SKM-1 treated with dmso at 0.1 percent for 144 hours (cell line): ENCODE measurements at regions not wholly inside any gene's neighbourhood (a gene's known extent, or its start where the extent isn't known, plus 50 kb on each side); places are given as distances from the start of the nearest gene placed in this dataset.
"Not testable (repeated sequence)": the region's sequence is repeated elsewhere in the genome, so short reads cannot be mapped to it uniquely, and the experiment has no call there.

Source experiments
- DNase-seq: peaks from one replicate; lab custom pipeline; 2025; ENCODE audit not compliant: unreplicated experiment; lab: John Stamatoyannopoulos, UW

GRCh38 chr3:20307383-20307782, 121.4 kb upstream of the SGO1 start:
- peak; percentile 48 for DNase-seq

GRCh38 chr3:20305647-20306046, 119.6 kb upstream of the SGO1 start:
- DNase-seq = no peak

- DNase-seq = no peak
Measured at GRCh38 chr3:20302766-20303165, 116.8 kb upstream of the SGO1 start.

- DNase-seq = no peak
Measured at GRCh38 chr3:20288050-20288449, 102.0 kb upstream of the SGO1 start.

GRCh38 chr3:20280257-20280656, 94.3 kb upstream of the SGO1 start:
- no peak for DNase-seq

GRCh38 chr3:20265977-20266376, 80.0 kb upstream of the SGO1 start:
- not testable (repeated sequence) for DNase-seq

GRCh38 chr3:20264900-20265567, 79.0 kb upstream of the SGO1 start:
- no peak for DNase-seq

- no peak for DNase-seq
Measured at GRCh38 chr3:20258371-20258770, 72.4 kb upstream of the SGO1 start.

GRCh38 chr3:20256144-20256543, 70.1 kb upstream of the SGO1 start:
- no peak for DNase-seq

- no peak for DNase-seq
Measured at GRCh38 chr3:20254268-20255117, 68.5 kb upstream of the SGO1 start.

GRCh38 chr3:20250786-20251185, 64.8 kb upstream of the SGO1 start:
- DNase-seq = no peak

GRCh38 chr3:20250314-20250713, 64.3 kb upstream of the SGO1 start:
- DNase-seq = no peak

GRCh38 chr3:20246662-20247061, 60.7 kb upstream of the SGO1 start:
- DNase-seq = no peak

- no peak for DNase-seq
Measured at GRCh38 chr3:20245781-20246180, 59.8 kb upstream of the SGO1 start.

- DNase-seq = no peak
Measured at GRCh38 chr3:20240154-20240883, 54.3 kb upstream of the SGO1 start.

GRCh38 chr3:20238199-20238598, 52.2 kb upstream of the SGO1 start:
- not testable (repeated sequence) for DNase-seq

GRCh38 chr3:20236603-20237002, 50.6 kb upstream of the SGO1 start:
- no peak for DNase-seq
